IMR-90 (cell line): ENCODE measurements at regions not wholly inside any gene's neighbourhood (a gene's known extent, or its start where the extent isn't known, plus 50 kb on each side); places are given as distances from the start of the nearest gene placed in this dataset.
"Not testable (repeated sequence)": the region's sequence is repeated elsewhere in the genome, so short reads cannot be mapped to it uniquely, and the experiment has no call there.

ENCODE experiments used
- CEBPB ChIP-seq: IDR thresholded peaks from 2 replicates; pipeline ENCODE4 v1.6.1; 2012; ENCODE audit warnings: low read depth, low read length, improper control_type of control experiment
- CHD1 ChIP-seq: IDR thresholded peaks from 2 replicates; pipeline ENCODE4 v1.6.1; 2012; ENCODE audit warnings: low read depth, low read length, improper control_type of control experiment
- FOS ChIP-seq: fragments of 150-350 bp; IDR thresholded peaks from 2 replicates; pipeline ENCODE4 v1.6.1; 2016; ENCODE audit warnings: low read depth, low read length
- MAFK ChIP-seq: IDR thresholded peaks from 2 replicates; pipeline ENCODE4 v1.6.1; 2012; ENCODE audit warnings: low read depth, low read length, improper control_type of control experiment
- MXI1 ChIP-seq: IDR thresholded peaks from 2 replicates; pipeline ENCODE4 v1.6.1; 2012; ENCODE audit warnings: low read depth, mild to moderate bottlenecking, low read length, moderate library complexity, borderline replicate concordance
- NFE2L2 ChIP-seq: fragments of 150-350 bp; IDR thresholded peaks from 2 replicates; pipeline ENCODE4 v1.6.1; 2016; ENCODE audit warnings: low read depth, mild to moderate bottlenecking, low read length
- POLR2A ChIP-seq: IDR thresholded peaks from 2 replicates; pipeline ENCODE4 v1.6.1; 2012; ENCODE audit warnings: mild to moderate bottlenecking, low read depth, low read length
- RAD21 ChIP-seq: IDR thresholded peaks from 2 replicates; pipeline ENCODE4 v1.6.1; 2012; ENCODE audit warnings: low read length, improper control_type of control experiment
- RCOR1 ChIP-seq: IDR thresholded peaks from 2 replicates; pipeline ENCODE4 v1.6.1; 2012; ENCODE audit warnings: mild to moderate bottlenecking, low read length, improper control_type of control experiment; ENCODE audit not compliant: insufficient replicate concordance
- RFX5 ChIP-seq: IDR thresholded peaks from 2 replicates; pipeline ENCODE4 v1.8.0; 2012; ENCODE audit warnings: low read depth, mild to moderate bottlenecking, low read length, moderate library complexity
- SMC3 ChIP-seq: fragments of 150-350 bp; IDR thresholded peaks from 2 replicates; pipeline ENCODE4 v1.6.1; 2016; ENCODE audit warnings: low read depth, mild to moderate bottlenecking, antibody characterized with exemption, low read length, moderate library complexity
- TF ChIP-seq, protein P1 (sequence below): conservative IDR thresholded peaks from 2 replicates; pipeline ENCODE4 v1.5.1; 2012; ENCODE audit warnings: mild to moderate bottlenecking, low read depth, low read length, improper control_type of control experiment
- TF ChIP-seq, protein P2 (sequence below): fragments of 150-350 bp; IDR thresholded peaks from 2 replicates; pipeline ENCODE4 v1.6.1; 2017; ENCODE audit warnings: mild to moderate bottlenecking, antibody characterized with exemption, low read length, low read depth

DNA sequence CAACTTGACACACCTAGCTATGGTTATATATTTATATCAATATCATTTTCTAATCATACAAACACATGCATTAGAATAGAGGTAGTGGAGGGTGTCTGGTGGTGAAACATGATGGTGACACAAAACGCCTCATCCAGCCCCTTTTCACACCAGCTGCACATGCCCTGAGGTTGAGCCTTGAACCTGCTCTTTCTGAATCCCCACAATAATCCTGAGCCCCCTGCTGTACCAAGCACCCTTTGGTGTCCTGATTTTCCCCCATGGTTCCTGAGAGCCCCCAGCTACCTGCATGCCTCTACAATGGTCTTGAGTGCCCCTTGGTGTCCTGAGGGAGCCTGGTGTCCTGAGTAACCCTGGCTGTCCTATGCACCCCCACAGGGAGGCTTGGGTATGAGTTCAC, 840.6 kb downstream of the TMEM121 start:
- not testable (repeated sequence) for TF ChIP-seq POLR2A, MXI1, RAD21, CEBPB, MAFK, CHD1, FOS, RFX5, RCOR1, SMC3, NFE2L2
- TF ChIP-seq, protein P1, sequence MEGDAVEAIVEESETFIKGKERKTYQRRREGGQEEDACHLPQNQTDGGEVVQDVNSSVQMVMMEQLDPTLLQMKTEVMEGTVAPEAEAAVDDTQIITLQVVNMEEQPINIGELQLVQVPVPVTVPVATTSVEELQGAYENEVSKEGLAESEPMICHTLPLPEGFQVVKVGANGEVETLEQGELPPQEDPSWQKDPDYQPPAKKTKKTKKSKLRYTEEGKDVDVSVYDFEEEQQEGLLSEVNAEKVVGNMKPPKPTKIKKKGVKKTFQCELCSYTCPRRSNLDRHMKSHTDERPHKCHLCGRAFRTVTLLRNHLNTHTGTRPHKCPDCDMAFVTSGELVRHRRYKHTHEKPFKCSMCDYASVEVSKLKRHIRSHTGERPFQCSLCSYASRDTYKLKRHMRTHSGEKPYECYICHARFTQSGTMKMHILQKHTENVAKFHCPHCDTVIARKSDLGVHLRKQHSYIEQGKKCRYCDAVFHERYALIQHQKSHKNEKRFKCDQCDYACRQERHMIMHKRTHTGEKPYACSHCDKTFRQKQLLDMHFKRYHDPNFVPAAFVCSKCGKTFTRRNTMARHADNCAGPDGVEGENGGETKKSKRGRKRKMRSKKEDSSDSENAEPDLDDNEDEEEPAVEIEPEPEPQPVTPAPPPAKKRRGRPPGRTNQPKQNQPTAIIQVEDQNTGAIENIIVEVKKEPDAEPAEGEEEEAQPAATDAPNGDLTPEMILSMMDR, result not testable (repeated sequence)
- TF ChIP-seq, protein P2, sequence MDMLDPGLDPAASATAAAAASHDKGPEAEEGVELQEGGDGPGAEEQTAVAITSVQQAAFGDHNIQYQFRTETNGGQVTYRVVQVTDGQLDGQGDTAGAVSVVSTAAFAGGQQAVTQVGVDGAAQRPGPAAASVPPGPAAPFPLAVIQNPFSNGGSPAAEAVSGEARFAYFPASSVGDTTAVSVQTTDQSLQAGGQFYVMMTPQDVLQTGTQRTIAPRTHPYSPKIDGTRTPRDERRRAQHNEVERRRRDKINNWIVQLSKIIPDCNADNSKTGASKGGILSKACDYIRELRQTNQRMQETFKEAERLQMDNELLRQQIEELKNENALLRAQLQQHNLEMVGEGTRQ, result not testable (repeated sequence)
